ENCODE measurements at regions not wholly inside any gene's neighbourhood (a gene's known extent, or its start where the extent isn't known, plus 50 kb on each side); places are given as distances from the start of the nearest gene placed in this dataset.
"Not testable (repeated sequence)": the region's sequence is repeated elsewhere in the genome, so short reads cannot be mapped to it uniquely, and the experiment has no call there.

DNA sequence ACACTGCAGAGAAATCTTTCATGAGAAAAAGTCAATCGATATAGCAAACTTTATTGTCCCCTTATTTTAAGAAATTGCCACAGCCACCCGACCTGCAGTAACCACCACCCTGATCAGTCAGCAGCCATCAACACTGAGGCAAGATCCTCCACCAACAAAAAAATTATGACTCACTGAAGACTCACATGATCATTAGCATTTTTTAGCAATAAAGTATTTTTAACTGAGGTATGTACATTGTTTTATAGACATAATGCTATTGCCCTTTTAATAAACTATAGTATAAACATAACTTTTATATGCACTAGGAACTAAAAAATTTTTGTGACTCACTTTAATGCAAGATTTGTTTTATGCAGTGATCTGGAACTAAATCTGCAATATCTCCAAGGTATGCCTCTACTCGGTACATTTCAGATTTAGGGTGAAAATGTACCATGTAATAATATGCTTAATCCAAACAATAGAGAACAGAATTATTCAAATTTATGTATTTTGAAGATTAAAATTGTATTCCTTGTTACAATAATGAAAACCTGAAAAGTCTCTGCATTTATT, 79.2 kb upstream of the CEP126 start:
- no peak for DNase-seq

DNA sequence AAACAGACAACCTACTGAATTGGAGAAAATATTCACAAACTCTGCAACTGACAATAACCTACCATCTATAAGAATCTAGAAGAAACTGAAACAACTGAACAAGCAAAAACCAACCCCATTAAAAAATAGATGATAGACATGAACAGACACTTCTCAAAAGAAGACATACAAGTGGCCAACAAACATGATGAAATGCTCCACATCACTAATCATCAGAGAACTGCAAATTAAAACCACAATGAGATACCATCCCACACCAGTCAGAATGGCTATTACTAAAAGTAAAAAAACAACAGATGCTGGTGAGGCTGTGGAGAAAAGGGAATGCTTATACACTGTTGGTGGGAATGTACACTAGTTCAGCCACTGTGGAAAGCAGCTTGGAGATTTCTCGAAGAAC, 84.3 kb upstream of the CEP126 start:
- not testable (repeated sequence) for DNase-seq

DNA sequence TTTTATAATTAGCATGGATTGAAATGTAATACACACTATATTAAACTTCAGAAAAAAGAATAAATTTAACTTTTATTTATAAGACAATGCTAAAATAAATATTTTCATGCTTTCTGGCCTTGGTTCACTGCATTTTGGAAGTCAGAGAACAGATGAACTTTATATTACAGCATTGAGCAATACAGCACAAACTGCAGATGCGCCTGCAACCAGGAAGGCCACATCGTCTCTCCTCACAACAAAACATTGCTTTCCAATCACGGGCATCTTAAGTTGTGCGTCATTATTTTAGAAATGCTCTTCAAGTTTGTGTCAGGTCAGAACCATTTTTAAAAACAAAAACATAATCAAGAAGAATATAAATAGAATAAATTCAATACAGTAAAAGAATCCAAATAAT, 89.3 kb upstream of the CEP126 start:
- DNase-seq: peak; percentile 21

DNA sequence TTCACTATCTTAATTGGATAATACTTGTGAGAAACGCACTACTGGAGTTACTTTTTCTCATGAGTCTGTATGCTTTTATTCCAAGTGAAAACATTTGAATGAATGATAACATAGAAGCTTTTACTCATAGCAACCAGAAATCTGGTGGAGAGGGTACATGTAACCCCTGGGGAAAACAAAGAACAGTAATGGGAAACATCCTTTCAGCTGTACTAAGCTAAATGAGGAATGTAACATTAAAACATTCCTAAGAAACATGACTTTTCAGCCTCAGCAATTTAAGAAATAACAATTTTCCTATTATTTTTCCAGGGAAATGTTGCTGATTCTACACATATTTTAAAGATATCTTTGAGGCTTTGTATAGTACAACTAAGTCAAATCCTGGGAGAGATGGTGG, 97.2 kb upstream of the CEP126 start:
- peak; percentile 66 for DNase-seq

DNA sequence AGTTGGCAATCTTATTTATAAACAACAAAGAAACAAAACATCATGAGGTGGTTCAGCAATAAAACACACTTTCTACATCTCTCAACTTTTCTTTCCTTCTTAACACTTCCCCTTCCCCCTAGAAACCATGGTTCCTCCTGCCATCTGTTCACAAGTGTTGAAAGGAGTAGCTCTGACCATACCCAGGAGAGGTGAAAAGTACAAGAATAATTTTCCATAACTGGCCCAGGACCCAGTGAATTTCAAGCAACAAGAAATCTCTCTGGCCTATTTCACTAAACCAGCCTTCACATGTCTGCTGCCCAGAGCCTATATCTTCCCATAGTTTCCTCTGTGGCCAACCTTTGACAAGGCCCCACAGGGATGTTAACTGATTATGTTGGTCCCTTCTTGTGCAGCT, 98.2 kb upstream of the CEP126 start:
- DNase-seq: no peak

DNA sequence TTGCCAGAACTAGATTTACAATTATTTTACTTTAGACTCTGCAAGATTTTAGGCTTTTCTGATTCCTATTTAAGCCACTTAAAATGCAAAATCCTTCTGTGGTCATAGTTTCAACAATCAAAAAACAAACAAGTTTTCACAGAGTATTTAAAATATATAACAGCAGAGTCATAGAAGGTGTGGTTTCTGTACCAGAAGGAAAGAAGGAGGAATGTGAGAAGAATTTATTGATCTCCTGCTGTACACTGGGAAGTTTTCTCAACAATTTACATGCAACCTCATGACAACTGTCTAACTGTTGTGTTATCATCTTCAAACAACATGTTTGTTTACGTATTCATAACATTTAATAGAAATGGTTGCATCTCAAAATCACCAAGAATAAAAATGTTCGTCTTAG, 102.3 kb upstream of the CEP126 start:
- no peak for DNase-seq

DNA sequence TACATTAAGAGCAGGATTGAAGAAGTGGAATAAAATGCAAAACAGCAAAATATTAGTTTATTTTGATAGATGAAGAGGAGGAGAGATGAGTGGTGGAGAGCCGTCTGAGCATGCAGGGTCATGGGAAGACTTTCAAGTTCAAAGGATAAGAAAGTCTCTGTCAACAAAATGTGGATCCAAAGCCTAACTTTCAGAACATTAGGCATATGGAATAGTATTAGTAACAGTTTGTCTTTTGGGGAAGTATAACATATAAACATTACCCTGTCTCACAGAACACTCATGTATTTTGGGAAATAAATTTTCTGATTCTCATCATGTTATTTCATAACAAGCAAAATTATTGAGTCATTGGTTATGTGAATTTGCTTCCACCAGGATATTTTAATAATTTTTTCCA, 104.3 kb upstream of the CEP126 start:
- DNase-seq: no peak

DNA sequence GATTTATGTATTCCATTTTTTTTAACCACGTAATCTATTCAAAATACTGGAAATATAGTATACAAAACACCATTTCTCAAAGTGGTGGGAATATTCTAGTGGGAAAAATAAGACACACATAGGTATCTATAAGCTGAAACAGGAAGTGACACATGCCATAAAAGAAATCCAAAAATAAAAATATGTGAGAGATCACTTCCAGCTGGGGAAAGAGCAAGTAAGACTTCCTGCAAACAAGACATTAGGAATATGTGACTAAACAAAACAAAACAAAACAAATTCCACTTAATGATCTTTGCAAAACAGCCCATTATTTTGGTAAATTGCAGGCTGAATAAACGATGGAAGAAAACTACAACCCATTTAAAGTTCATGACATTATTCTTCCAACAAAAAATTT, 107.3 kb upstream of the CEP126 start:
- peak; percentile 10 for DNase-seq

DNA sequence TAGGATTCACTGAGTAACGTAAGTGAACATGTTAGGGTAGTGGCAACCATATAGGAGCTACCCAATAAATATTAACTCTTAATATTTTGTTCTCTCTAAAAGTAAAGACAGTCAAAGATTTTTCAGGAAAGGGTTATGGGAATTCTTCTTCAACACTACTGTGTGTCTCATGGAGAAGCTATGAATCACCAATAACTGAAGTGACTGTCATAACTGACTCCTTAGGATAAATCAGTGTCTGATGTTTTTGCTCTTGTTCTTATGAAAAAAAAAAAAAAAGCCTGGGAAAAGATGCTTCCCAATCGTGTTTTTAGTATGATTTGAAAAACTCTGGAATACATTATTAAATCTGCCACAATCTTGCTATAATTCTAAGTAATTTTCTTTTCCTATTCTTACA, 111.2 kb upstream of the CEP126 start:
- DNase-seq: no peak

DNA sequence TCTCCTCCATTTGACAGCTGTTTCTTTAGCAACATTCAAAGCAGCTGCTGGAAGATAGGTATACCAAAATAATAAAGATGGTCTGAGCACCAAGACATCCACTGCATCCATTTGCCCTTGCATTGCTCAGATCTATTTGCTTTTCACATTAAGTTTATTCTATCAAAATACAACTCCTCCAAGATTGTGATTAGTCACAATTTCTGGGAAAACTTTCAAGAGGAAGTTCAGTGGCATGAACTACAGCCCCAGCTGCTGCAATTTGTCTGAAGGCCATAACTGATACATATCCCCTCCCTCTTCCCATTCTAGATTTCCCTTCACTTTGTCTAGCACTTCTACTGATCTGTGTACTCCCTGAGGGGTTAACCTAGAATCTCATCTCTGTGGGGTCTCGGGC, 117.5 kb upstream of the CEP126 start:
- DNase-seq: no peak

DNA sequence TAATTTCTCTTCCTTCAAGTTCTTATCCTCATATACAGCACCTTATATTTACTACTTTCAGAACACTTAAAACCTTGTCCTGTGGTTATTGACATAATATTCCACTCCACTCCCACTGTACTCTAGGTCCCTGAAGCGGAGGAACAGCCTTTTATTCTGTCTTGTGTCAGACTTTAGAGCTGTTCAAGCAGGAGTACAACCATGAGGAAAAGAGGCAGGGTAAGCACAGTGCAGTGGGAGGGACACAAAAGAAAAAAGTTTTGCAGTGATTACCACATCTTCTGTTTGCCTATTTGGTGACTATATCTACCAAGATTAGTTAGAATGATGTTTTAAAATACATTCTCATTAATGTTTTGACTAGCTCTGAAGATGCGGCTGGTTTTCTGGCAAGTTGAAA, 122.0 kb upstream of the CEP126 start:
- DNase-seq: no peak

DNA sequence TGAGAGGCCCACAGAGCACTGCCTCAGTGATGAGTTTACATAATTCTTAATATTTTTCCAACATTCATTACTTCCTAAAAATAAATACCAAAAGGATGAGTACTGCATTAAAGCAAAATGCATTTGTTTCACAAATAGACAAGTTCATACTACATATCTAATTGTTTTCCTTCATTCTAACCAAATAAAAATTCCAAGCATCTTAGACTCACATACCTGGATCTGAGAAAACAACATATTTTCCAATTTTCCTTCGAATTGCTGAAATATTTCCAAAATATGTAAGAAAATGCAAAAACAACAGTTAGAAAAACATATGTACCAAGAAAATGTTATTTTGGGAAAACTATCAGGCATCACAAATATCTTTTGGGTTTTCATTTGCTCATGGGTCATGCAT, 127.9 kb upstream of the CEP126 start:
- no peak for DNase-seq

DNA sequence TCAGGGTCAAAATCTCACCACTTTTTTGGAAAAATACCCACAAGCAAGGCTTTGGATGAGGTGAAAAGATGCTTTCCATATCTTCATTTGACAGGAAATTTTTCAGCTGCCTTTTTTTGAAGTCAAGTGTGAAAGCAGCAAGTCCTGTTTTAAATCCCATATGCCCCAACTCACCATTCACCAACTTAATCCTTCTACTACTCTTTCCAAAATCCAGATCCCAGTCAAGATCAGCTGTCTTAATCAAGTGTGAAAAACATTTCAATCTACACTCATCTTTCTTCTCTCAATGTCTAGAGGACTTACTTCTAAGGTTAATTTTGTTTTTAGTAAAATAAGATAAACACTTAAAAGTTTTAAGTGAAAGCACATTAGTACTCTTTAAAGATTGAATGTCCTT, 128.4 kb upstream of the CEP126 start:
- DNase-seq: no peak

DNA sequence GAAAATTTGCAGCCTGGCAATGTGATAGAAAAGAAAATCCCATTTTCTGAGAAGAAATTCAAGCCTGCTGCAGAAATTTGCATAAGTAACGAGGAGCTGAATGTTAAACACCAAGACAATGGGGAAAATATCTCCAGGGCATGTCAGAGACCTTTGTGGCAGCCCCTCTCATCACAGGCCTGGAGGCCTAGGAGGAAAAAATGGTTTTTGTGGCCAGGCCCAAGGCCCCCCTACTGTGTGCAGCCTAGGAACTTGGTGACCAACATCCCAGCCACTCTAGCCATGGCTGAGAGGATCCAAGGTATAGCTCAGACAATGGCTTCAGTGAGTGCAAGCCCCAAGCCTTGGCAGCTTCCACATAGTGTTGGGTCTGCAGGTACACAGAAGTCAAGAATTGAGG, 135.6 kb upstream of the CEP126 start:
- DNase-seq: not testable (repeated sequence)

DNA sequence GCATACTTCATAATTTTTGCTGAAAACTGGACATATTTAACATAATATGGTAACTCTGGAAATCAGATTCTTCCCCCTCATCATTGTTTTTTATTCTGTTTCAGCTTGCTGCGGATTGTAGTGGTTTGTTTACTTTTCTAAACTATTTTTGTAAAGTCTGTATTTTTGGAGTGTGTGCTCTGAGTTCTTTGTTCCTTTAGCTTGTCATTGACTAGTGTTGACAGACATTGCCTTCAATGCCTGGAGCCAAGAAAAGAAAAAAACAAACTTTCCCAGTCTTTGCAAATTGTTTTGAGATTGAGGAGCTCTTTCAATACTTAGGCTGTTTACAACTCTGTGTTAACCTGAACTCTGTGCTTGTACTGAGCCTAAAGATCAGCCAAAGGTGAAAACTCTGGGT, 137.3 kb upstream of the CEP126 start:
- DNase-seq: no peak

DNA sequence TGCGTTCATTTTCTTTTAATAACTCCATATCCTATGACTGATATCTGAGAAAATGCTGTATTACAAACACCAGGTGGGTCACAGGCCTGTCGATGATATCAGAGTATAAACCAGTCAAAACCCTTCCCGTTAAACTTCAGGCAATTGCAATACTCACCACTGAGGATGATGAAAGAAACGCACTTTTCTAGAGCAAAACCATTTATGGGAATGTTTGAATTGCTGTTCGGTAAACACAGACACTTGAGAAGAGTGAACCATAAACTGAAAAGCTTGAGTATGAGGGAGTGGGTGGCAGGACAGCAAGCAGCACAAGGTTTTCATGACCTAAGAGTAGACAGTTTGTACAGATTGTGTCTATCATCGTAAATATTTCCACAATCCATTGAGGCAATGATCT, 139.8 kb upstream of the CEP126 start:
- no peak for DNase-seq

DNA sequence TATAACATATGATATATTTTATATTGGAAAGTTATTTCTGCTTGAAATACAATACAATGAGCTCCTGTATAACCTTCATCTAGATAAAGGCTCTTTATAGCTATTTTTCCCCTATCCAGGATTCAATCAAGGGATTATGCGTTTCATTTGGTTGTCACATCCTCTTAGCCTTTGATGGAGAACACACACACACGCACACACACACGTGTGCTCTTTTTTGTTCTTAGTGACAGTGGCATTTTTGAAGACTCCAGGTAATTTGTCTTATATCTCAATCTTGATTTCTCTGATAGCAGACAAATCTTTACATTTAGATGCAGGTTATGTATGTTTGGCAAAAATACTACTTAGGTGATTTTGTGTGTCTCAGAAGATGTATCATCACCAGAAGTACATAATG, 144.2 kb upstream of the CEP126 start:
- DNase-seq: no peak

DNA sequence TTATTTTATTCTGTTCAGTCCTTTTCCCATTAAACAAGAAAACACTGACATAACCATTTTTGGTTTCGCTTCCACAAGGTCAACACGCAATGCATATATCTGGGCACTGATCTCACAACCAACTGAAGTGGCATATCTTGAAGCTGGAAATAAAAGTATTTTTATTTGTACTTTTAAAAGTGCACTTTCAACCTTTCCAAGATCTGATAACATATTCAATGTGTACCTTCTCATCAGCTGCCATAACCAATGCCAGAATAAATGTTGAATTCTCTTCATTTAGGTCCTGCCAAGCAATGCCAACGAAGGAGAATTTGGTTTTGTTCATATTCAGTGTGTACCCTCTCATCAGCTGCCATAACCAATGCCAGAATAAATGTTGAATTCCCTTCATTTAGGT, 148.9 kb upstream of the CEP126 start:
- DNase-seq: no peak

DNA sequence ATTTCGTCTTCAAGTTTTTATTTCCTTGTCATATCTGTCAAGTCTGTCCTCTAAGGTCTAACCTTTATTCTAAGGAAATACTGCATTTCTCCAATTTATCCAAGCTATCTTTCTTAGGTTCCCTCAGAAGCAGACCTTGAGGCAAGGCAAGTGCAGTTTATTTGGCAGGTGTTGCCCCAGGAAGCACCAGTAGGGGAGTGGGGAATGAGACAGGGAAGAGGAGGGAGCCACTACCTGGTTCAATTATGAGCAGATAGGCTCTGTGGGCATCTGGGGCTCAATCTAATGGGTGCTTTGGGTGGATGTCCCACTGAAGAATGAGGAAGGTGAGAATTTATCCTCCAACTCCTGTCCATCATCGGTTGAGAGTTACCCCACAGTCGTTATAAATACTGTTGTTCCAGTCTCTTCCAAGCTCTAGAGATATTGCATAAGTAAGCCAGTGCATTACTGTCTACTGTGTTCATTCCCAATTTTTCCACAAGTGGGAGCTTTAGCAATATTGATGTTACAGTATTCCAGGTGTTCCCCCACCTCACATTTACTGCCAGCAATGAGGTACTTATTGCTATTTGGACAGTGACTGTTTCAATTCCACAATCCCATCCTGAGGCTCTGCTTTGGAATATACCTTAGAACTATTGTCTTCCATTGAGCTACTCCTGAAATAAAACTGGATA, 154.9 kb upstream of the CEP126 start:
- DNase-seq: no peak

DNA sequence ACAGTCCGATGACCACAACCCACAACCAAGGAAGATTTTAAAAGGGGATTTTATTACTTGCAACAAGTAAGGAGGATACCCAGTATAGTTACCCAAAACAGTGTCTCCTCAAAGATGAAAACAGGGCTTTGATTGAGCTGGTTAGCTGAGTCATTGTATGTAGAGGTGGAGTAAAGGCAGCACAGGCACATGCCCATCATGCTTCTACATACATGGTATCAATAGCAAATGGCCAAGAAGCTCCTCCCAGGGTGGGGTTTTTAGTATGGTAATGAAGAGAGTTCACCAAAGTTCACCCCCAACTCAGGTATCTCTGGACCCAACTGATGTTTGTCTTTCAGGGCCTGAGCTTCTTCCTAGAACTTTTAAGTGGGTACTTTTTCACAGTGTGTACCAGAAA, 157.1 kb upstream of the CEP126 start:
- DNase-seq: no peak

DNA sequence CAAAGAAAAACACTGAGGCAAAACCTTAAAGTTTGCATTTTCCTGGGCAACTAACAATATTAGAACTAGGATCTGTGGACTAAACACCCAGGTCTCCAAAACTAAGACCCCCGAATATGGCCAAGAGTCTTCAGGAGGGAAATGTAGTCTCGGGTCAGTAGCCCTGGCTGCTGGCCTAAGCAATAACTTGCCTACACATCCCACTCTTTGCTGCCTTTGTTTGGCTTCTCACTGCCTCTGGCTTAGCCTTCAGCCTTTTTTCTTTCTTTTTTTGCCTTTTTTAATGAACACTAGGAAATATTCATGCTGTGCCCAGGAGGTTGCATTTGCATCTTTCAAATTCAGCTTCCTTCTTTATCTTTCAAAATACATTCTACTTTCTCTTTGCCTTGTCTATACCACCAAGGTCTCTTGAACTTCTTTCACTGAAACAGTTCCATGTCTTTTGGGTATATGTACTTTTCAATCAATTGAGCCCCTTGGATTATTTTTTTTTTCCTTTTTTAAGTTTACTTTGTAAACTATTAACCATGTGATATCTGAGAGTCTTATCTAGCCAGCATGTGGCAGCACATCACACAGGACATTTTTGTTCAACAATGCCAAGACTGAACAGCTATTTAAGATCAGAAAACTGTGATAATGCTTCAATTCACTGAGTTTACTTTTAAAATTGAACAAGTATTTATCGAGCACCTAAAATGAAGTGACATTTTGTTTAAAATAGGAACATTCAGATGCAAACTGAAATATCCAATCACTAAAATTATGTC, 165.0 kb upstream of the TRPC6 start:
- DNase-seq: no peak

DNA sequence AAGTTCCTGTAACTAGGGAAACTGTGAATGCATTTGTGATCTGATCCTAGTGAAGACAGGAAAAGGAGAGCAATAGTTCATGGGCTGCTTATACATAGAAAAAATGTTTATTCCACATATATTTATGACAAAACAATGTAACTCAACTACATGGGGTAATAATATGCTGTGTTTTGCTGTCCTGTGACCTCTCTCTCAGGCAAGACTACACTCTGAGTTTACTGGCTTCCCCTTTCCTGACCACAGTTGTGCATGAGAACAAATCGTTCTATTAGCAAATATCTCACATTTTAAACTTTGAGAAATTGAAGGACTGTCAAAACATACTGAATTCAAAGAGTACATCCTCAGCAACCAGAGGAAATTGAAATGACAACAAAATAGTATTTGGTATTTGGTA, 161.9 kb upstream of the TRPC6 start:
- DNase-seq: no peak

DNA sequence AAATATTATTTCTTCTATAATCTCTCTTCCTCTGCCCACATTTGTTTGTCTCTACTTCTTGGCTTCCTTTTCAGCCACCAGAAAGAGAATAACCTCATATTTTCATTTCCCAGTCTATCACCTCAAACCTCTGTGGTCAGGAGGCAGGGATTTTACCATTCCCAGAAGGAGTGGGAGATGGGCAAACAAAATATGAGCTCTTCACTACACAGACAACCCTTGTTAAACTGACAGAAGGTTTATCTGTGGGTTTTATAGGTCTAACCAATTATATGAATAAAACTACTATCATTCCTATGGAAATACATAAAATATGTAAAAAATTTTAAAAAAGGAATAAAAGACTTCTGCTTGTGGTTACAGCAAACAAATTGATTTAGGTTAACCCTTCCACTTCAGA, 160.0 kb upstream of the TRPC6 start:
- no peak for DNase-seq
